DND-41 (cell line): ENCODE measurements at regions not wholly inside any gene's neighbourhood (a gene's known extent, or its start where the extent isn't known, plus 50 kb on each side); places are given as distances from the start of the nearest gene placed in this dataset.

Experiments
- ATAC-seq: fragments of 200-7000 bp; cut with Tn5 transposase; 3 replicates; pipeline ENCODE4 v1.9.1; 2021; ENCODE audit warnings: low read depth; ENCODE audit not compliant: insufficient read depth
- DNase-seq: peaks from one replicate; pipeline ENCODE4 v3.0.0-alpha.2; 2020
- H2AFZ ChIP-seq: 2 replicates; pipeline ENCODE4 v1.6.0; 2012; ENCODE audit warnings: low read depth, low read length
- H3K27ac ChIP-seq: 2 replicates; pipeline ENCODE4 v1.5.1; 2012; ENCODE audit warnings: low read length, inconsistent platforms
- H3K27me3 ChIP-seq: fragments of 200-600 bp; sonication (generic); 2 replicates; pipeline ENCODE4 v1.6.0; 2012; ENCODE audit warnings: low read length, mild to moderate bottlenecking, inconsistent platforms; ENCODE audit not compliant: insufficient read depth, poor library complexity
- H3K36me3 ChIP-seq: 2 replicates; pipeline ENCODE4 v1.5.1; 2012; ENCODE audit warnings: low read length, inconsistent platforms; ENCODE audit not compliant: insufficient read depth
- H3K4me1 ChIP-seq: 2 replicates; pipeline ENCODE4 v1.5.1; 2012; ENCODE audit warnings: mild to moderate bottlenecking, low read length; ENCODE audit not compliant: insufficient read depth
- H3K4me2 ChIP-seq: 2 replicates; pipeline ENCODE4 v1.6.0; 2012; ENCODE audit warnings: mild to moderate bottlenecking, moderate library complexity, low read length, inconsistent platforms; ENCODE audit not compliant: insufficient read depth
- H3K4me3 ChIP-seq, 2 experiments: fragments of 200-600 bp in 1 of 2; shearing (Covaris generic) in 1 of 2; 2 replicates each; pipeline ENCODE4 v1.5.1; 2012 to 2016; ENCODE audit warnings: inconsistent platforms in 2 of 2, low read length in 2 of 2, mild to moderate bottlenecking in 2 of 2, low read depth in 1 of 2, moderate library complexity in 1 of 2
- H3K79me2 ChIP-seq: 2 replicates; pipeline ENCODE4 v1.6.0; 2012; ENCODE audit warnings: low read length, inconsistent platforms; ENCODE audit not compliant: insufficient read depth
- H3K9ac ChIP-seq: 2 replicates; pipeline ENCODE4 v1.6.0; 2012; ENCODE audit warnings: low read depth, mild to moderate bottlenecking, inconsistent platforms, low read length, moderate library complexity
- H3K9me3 ChIP-seq: 2 replicates; pipeline ENCODE4 v1.5.1; 2012; ENCODE audit warnings: low read length, moderate library complexity, mild to moderate bottlenecking, inconsistent platforms; ENCODE audit not compliant: insufficient read depth, severe bottlenecking
- H4K20me1 ChIP-seq: 2 replicates; pipeline ENCODE4 v1.6.0; 2012; ENCODE audit warnings: low read length; ENCODE audit not compliant: insufficient read depth
- CTCF ChIP-seq: IDR thresholded peaks from 2 replicates; pipeline ENCODE4 v1.5.1; 2012; ENCODE audit warnings: borderline replicate concordance, low read length, moderate library complexity, mild to moderate bottlenecking; ENCODE audit not compliant: poor library complexity, severe bottlenecking; ENCODE audit errors: extremely low read depth
- EZH2 ChIP-seq: IDR thresholded peaks from 3 replicates; pipeline ENCODE4 v1.6.1; 2012; ENCODE audit warnings: borderline replicate concordance, low read depth, mild to moderate bottlenecking, moderate library complexity, low read length, inconsistent platforms; ENCODE audit not compliant: severe bottlenecking

GRCh38 chr6:156313037-156313436 is 464.1 kb upstream of the ARID1B start:
- Histone ChIP-seq H3K27ac (no peak overlapping the region), H3K36me3 (no peaks in the 10 kb centered on the region), H4K20me1 (no peaks in the 10 kb centered on the region), H3K27me3 (no peaks in the 10 kb centered on the region), H2AFZ (no peak overlapping the region), H3K79me2 (no peaks in the 10 kb centered on the region), H3K4me1 (no peaks in the 10 kb centered on the region), H3K4me2 (no peak overlapping the region), H3K4me3 (no peak overlapping the region), H3K9me3 (no peaks in the 10 kb centered on the region), H3K9ac (no peak overlapping the region)
- ATAC-seq (no peak), DNase-seq (no peak)
- TF ChIP-seq EZH2 (no peak), CTCF (no peak)

GRCh38 chr6:156311291-156311690 is 465.9 kb upstream of the ARID1B start:
- Histone ChIP-seq H3K27me3 (no peaks in the 10 kb centered on the region), H4K20me1 (no peaks in the 10 kb centered on the region), H3K9ac (no peak overlapping the region), H3K4me3 (no peak overlapping the region), H3K4me1 (no peaks in the 10 kb centered on the region), H3K4me2 (no peak overlapping the region), H3K36me3 (no peaks in the 10 kb centered on the region), H2AFZ (no peak overlapping the region), H3K27ac (no peak overlapping the region), H3K9me3 (no peaks in the 10 kb centered on the region), H3K79me2 (no peaks in the 10 kb centered on the region)
- DNase-seq (no peak), ATAC-seq (no peak)
- TF ChIP-seq EZH2 = no peak
- no peak for TF ChIP-seq CTCF

- H3K4me1 ChIP-seq = no peaks in the 10 kb centered on the region
- ATAC-seq (no peak), DNase-seq (no peak)
- no peak overlapping the region for H3K9ac ChIP-seq
- no peak overlapping the region for H3K4me2 ChIP-seq
- H4K20me1 ChIP-seq = no peaks in the 10 kb centered on the region
- H3K4me3 ChIP-seq = no peak overlapping the region
- H3K36me3 ChIP-seq = no peaks in the 10 kb centered on the region
- no peak overlapping the region for H3K27ac ChIP-seq
- H3K79me2 ChIP-seq = no peaks in the 10 kb centered on the region
- H3K27me3 ChIP-seq = no peaks in the 10 kb centered on the region
- TF ChIP-seq CTCF = no peak
- TF ChIP-seq EZH2 = no peak
- no peak overlapping the region for H2AFZ ChIP-seq
- no peaks in the 10 kb centered on the region for H3K9me3 ChIP-seq
Measured at GRCh38 chr6:156310701-156311100, 466.5 kb upstream of the ARID1B start.

GRCh38 chr6:156309017-156309416 is 468.2 kb upstream of the ARID1B start:
- no peak overlapping the region for H3K9ac ChIP-seq
- no peak overlapping the region for H3K4me2 ChIP-seq
- no peaks in the 10 kb centered on the region for H3K79me2 ChIP-seq
- H4K20me1 ChIP-seq = no peaks in the 10 kb centered on the region
- H2AFZ ChIP-seq = no peak overlapping the region
- no peaks in the 10 kb centered on the region for H3K4me1 ChIP-seq
- H3K4me3 ChIP-seq = no peak overlapping the region
- no peak for ATAC-seq
- no peaks in the 10 kb centered on the region for H3K9me3 ChIP-seq
- no peaks in the 10 kb centered on the region for H3K27me3 ChIP-seq
- no peak overlapping the region for H3K27ac ChIP-seq
- DNase-seq = no peak
- TF ChIP-seq EZH2 = no peak
- no peak for TF ChIP-seq CTCF
- H3K36me3 ChIP-seq = no peaks in the 10 kb centered on the region
